ENCODE measurements at regions not wholly inside any gene's neighbourhood (a gene's known extent, or its start where the extent isn't known, plus 50 kb on each side); places are given as distances from the start of the nearest gene placed in this dataset.

- H2AK5ac ChIP-seq (ENCODE audit: low read length): no peak overlapping the region
- no CpG with 5 or more reads among the region's 25 CpGs for WGBS (ENCODE audit: extremely low coverage, insufficient coverage, insufficient read length)
- no peak overlapping the region for H3K9ac ChIP-seq (ENCODE audit: low read length)
- peaks cover 4% of the 10 kb centered on the region in 2 experiments for H3K4me1 ChIP-seq (ENCODE audit: control insufficient read depth in 1 of 2, insufficient read depth in 2 of 2, low read length in 2 of 2)
- H4K8ac ChIP-seq (ENCODE audit: low read depth, low read length): no peak overlapping the region
- no peak for DNase-seq
- H3K27me3 ChIP-seq (ENCODE audit: insufficient read depth, low read length): no peaks in the 10 kb centered on the region
- H3K9me3 ChIP-seq (ENCODE audit: insufficient read depth, low read depth, low read length): peaks cover 5% of the 10 kb centered on the region
- H4K12ac ChIP-seq (ENCODE audit: low read depth, low read length): no peak overlapping the region
- H3K36me3 ChIP-seq (ENCODE audit: control insufficient read depth in 1 of 2, insufficient read depth in 2 of 2, low read length in 2 of 2): no peaks in the 10 kb centered on the region
- no peak overlapping the region for H2AFZ ChIP-seq (ENCODE audit: insufficient read depth, low read length, poor library complexity)
- no peak overlapping the region for H3K4me2 ChIP-seq (ENCODE audit: low read length)
- no peaks in the 10 kb centered on the region for H3K79me1 ChIP-seq (ENCODE audit: low read length)
- H3K4me3 ChIP-seq (ENCODE audit: low read depth, low read length): no peak overlapping the region
- H2BK120ac ChIP-seq (ENCODE audit: insufficient read depth, low read length, poor library complexity): no peak overlapping the region
- no peak overlapping the region for H3K4ac ChIP-seq (ENCODE audit: low read depth, low read length)
- H3K79me2 ChIP-seq (ENCODE audit: control insufficient read depth, insufficient read depth, low read length, poor library complexity): no peaks in the 10 kb centered on the region
- H3K23ac ChIP-seq (ENCODE audit: low read length): no peak overlapping the region
- H4K91ac ChIP-seq (ENCODE audit: low read depth, low read length): no peak overlapping the region
- no peak overlapping the region for H2BK5ac ChIP-seq (ENCODE audit: low read depth, low read length, poor library complexity)
- no peak overlapping the region for H2BK12ac ChIP-seq (ENCODE audit: low read length)
- no peak overlapping the region for H3K27ac ChIP-seq (ENCODE audit: low read depth, low read length)
- H3K18ac ChIP-seq (ENCODE audit: low read length): no peak overlapping the region
- H3K14ac ChIP-seq (ENCODE audit: low read length): no peak overlapping the region
Observed at GRCh38 chr6:169988769-169989550, 237.5 kb downstream of the ERMARD start.

- Histone ChIP-seq H2AK5ac (ENCODE audit: low read length) (no peak overlapping the region), H2AFZ (ENCODE audit: insufficient read depth, low read length, poor library complexity) (no peak overlapping the region), H4K91ac (ENCODE audit: low read depth, low read length) (no peak overlapping the region), H2BK12ac (ENCODE audit: low read length) (no peak overlapping the region), H3K14ac (ENCODE audit: low read length) (no peak overlapping the region), H3K4me3 (ENCODE audit: low read depth, low read length) (no peak overlapping the region), H3K27ac (ENCODE audit: low read depth, low read length) (no peak overlapping the region), H2BK5ac (ENCODE audit: low read depth, low read length, poor library complexity) (no peak overlapping the region), H3K27me3 (ENCODE audit: insufficient read depth, low read length) (no peaks in the 10 kb centered on the region), H3K4me1 (ENCODE audit: control insufficient read depth in 1 of 2, insufficient read depth in 2 of 2, low read length in 2 of 2) (no peaks in the 10 kb centered on the region), H3K79me2 (ENCODE audit: control insufficient read depth, insufficient read depth, low read length, poor library complexity) (no peaks in the 10 kb centered on the region), H4K12ac (ENCODE audit: low read depth, low read length) (no peak overlapping the region), H3K79me1 (ENCODE audit: low read length) (no peaks in the 10 kb centered on the region), H3K18ac (ENCODE audit: low read length) (no peak overlapping the region), H3K4me2 (ENCODE audit: low read length) (no peak overlapping the region), H3K23ac (ENCODE audit: low read length) (no peak overlapping the region), H3K9me3 (ENCODE audit: insufficient read depth, low read depth, low read length) (peaks cover 7% of the 10 kb centered on the region), H3K9ac (ENCODE audit: low read length) (no peak overlapping the region), H3K4ac (ENCODE audit: low read depth, low read length) (no peak overlapping the region), H4K8ac (ENCODE audit: low read depth, low read length) (no peak overlapping the region), H3K36me3 (ENCODE audit: control insufficient read depth in 1 of 2, insufficient read depth in 2 of 2, low read length in 2 of 2) (no peaks in the 10 kb centered on the region), H2BK120ac (ENCODE audit: insufficient read depth, low read length, poor library complexity) (no peak overlapping the region)
- WGBS (ENCODE audit: extremely low coverage, insufficient coverage, insufficient read length): no CpG with 5 or more reads among the region's 35 CpGs
- no peak for DNase-seq
Observed at GRCh38 chr6:169986848-169987498, 235.6 kb downstream of the ERMARD start.

- Histone ChIP-seq H3K9ac (ENCODE audit: low read length) (no peak overlapping the region), H2BK120ac (ENCODE audit: insufficient read depth, low read length, poor library complexity) (no peak overlapping the region), H4K91ac (ENCODE audit: low read depth, low read length) (no peak overlapping the region), H3K27me3 (ENCODE audit: insufficient read depth, low read length) (no peaks in the 10 kb centered on the region), H2BK5ac (ENCODE audit: low read depth, low read length, poor library complexity) (no peak overlapping the region), H3K14ac (ENCODE audit: low read length) (no peak overlapping the region), H3K18ac (ENCODE audit: low read length) (no peak overlapping the region), H3K36me3 (ENCODE audit: control insufficient read depth in 1 of 2, insufficient read depth in 2 of 2, low read length in 2 of 2) (no peaks in the 10 kb centered on the region), H3K27ac (ENCODE audit: low read depth, low read length) (no peak overlapping the region), H3K4me1 (ENCODE audit: control insufficient read depth in 1 of 2, insufficient read depth in 2 of 2, low read length in 2 of 2) (no peaks in the 10 kb centered on the region), H3K4me2 (ENCODE audit: low read length) (no peak overlapping the region), H2AK5ac (ENCODE audit: low read length) (no peak overlapping the region), H2BK12ac (ENCODE audit: low read length) (no peak overlapping the region), H4K12ac (ENCODE audit: low read depth, low read length) (no peak overlapping the region), H2AFZ (ENCODE audit: insufficient read depth, low read length, poor library complexity) (no peak overlapping the region), H3K79me2 (ENCODE audit: control insufficient read depth, insufficient read depth, low read length, poor library complexity) (no peaks in the 10 kb centered on the region), H3K79me1 (ENCODE audit: low read length) (no peaks in the 10 kb centered on the region), H3K4me3 (ENCODE audit: low read depth, low read length) (no peak overlapping the region), H3K23ac (ENCODE audit: low read length) (no peak overlapping the region), H4K8ac (ENCODE audit: low read depth, low read length) (no peak overlapping the region), H3K9me3 (ENCODE audit: insufficient read depth, low read depth, low read length) (peaks cover 8% of the 10 kb centered on the region), H3K4ac (ENCODE audit: low read depth, low read length) (no peak overlapping the region)
- no CpG with 5 or more reads among the region's 30 CpGs for WGBS (ENCODE audit: extremely low coverage, insufficient coverage, insufficient read length)
- no peak for DNase-seq
Observed at GRCh38 chr6:169986171-169986847, 234.9 kb downstream of the ERMARD start.

GRCh38 chr6:169985121-169986015 lies 233.9 kb downstream of the ERMARD start:
- H3K36me3 ChIP-seq (ENCODE audit: control insufficient read depth in 1 of 2, insufficient read depth in 2 of 2, low read length in 2 of 2): no peaks in the 10 kb centered on the region
- H3K18ac ChIP-seq (ENCODE audit: low read length): no peak overlapping the region
- no peak overlapping the region for H4K8ac ChIP-seq (ENCODE audit: low read depth, low read length)
- H3K27me3 ChIP-seq (ENCODE audit: insufficient read depth, low read length): no peaks in the 10 kb centered on the region
- no peak overlapping the region for H3K27ac ChIP-seq (ENCODE audit: low read depth, low read length)
- H3K4me1 ChIP-seq (ENCODE audit: control insufficient read depth in 1 of 2, insufficient read depth in 2 of 2, low read length in 2 of 2): no peaks in the 10 kb centered on the region
- no peaks in the 10 kb centered on the region for H3K79me2 ChIP-seq (ENCODE audit: control insufficient read depth, insufficient read depth, low read length, poor library complexity)
- peaks cover 4% of the 10 kb centered on the region for H3K9me3 ChIP-seq (ENCODE audit: insufficient read depth, low read depth, low read length)
- H4K12ac ChIP-seq (ENCODE audit: low read depth, low read length): no peak overlapping the region
- no peak overlapping the region for H2BK120ac ChIP-seq (ENCODE audit: insufficient read depth, low read length, poor library complexity)
- no peak overlapping the region for H2AFZ ChIP-seq (ENCODE audit: insufficient read depth, low read length, poor library complexity)
- no peak overlapping the region for H4K91ac ChIP-seq (ENCODE audit: low read depth, low read length)
- no peak overlapping the region for H2BK12ac ChIP-seq (ENCODE audit: low read length)
- DNase-seq: no peak
- H2AK5ac ChIP-seq (ENCODE audit: low read length): no peak overlapping the region
- H3K4ac ChIP-seq (ENCODE audit: low read depth, low read length): no peak overlapping the region
- H3K23ac ChIP-seq (ENCODE audit: low read length): no peak overlapping the region
- no peak overlapping the region for H3K4me3 ChIP-seq (ENCODE audit: low read depth, low read length)
- H2BK5ac ChIP-seq (ENCODE audit: low read depth, low read length, poor library complexity): no peak overlapping the region
- no peak overlapping the region for H3K4me2 ChIP-seq (ENCODE audit: low read length)
- WGBS (ENCODE audit: extremely low coverage, insufficient coverage, insufficient read length): no CpG with 5 or more reads among the region's 38 CpGs
- H3K9ac ChIP-seq (ENCODE audit: low read length): no peak overlapping the region
- no peaks in the 10 kb centered on the region for H3K79me1 ChIP-seq (ENCODE audit: low read length)
- H3K14ac ChIP-seq (ENCODE audit: low read length): no peak overlapping the region

Data from trophoblast cell (in vitro differentiated cells and primary cell).